ENCODE measurements at regions not wholly inside any gene's neighbourhood (a gene's known extent, or its start where the extent isn't known, plus 50 kb on each side); places are given as distances from the start of the nearest gene placed in this dataset.

- no peak for FAIRE-seq
Observed at GRCh38 chr5:3963652-3964051, 368.0 kb downstream of the IRX1 start.

DNA sequence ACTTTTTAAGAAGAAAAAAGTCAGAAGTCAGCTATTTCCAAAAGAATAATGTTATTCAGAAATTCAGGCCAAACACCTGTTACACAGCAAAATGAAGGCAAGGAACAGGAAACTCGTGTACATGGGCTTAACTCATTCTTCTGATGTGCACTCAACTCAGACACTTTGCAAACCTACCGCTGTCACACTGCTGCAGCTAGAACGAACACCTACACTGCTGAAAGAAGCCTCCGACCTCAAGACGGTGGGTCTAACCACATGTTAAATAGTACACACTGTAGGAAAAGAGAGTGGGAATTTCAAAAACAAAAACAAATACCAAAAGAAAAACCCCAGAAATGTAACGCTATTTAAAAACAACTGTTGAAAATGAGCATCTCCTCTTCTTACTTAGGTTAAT lies 384.5 kb downstream of the IRX1 start:
- FAIRE-seq, result no peak

DNA sequence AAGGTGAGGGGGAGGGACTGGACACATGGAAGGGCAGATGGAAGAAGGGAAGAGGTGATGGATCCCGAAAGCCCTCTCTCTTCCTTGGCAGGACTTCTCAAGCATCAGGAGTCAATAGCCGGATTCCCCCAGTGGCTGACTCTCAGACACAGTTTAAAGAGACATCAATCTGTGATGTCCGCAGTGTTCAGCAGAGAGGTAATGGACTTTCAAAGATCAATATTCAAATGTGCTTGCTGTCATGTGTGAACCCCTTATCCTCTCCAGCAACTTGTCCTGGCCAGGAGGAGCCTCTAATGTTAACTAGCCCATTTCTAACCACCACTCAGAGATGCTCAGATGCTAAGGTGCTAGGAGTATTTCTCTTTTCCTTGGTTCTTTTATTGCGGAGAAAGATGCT lies 392.2 kb downstream of the IRX1 start:
- no peak for FAIRE-seq

GRCh38 chr5:3993856-3994473 lies 398.3 kb downstream of the IRX1 start:
- FAIRE-seq, result no peak

DNA sequence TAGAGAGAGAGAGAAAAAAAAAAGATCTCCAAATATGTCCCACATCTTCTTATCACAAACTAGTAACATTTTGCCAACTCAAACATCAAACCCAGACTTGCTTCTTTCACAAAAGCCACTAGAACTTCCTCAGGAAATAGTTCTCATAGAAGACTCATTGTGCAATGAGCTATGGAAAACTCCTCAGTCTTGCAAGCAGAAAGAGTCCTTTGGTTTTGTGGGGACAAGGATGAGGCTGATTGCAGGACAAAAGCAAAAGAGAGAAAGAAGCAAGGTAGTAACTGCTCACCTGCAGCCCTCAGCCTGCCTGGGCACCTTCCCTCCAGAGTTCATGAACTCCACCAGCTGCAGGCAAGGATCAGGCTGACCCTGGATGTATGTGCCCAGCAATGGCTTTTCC lies 399.0 kb downstream of the IRX1 start:
- no peak for FAIRE-seq

DNA sequence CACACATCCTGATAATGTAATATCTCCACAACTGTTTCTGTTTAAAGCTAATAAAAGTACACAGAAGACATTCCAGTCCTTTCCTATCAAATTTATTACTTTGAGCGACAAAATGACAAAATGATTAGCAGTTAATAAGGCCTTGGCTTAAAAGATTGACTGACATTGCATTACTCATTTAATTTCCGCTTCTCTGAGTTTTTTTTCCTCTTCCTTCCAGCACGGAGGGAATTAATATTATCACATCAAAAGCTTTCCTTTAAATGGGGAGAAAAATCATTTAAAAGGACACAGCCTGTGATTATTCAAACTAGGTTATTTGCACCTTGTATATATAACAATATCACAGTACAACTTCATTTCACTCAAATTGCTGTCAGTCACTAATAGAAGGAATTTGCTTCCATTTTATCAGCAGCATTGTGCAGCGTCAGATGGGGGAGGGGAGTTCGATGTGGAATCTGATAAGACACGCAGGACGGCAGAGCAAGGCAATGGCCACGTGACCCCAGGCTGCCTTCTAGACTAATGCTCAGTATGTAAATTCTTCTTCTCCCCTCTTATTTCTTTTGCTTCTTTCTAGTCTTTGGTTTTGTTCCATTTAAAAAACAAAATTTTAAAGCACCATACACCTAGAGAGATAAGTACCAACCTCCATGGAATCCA lies 400.5 kb downstream of the IRX1 start:
- FAIRE-seq, result no peak

DNA sequence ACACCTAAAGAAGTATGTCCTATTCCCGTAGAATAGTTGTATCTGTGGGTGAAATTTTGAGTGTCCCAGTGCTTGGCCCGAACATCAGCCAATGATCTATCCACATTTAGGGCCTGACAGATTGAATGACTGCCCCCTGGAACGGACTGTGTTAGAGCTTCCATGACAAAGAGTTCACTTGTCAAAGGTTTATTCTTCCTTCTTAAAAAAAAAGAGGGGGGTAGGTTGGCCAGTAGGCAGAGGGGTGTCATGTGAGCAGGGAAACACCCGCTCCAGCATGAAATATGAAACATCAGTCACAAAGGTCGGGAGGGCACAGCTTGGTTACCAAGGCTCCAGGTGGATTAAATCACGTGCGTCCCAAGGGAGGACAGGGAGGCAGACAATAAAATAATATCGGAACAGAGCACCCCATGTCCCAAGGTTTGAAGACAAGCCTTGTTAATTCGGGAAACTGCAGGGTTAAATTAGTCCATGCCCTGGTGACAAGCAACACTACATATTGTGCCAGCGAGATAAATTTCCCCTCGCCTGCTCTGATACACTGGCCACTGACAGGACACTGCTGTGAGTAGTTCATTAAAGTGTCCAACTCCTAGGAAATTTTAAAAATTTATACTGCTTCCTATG lies 401.2 kb downstream of the IRX1 start:
- FAIRE-seq, result no peak

- FAIRE-seq, result no peak
Observed at GRCh38 chr5:3997670-3998069, 402.0 kb downstream of the IRX1 start.

GRCh38 chr5:3999929-4000328 lies 404.3 kb downstream of the IRX1 start:
- FAIRE-seq, result no peak

DNA sequence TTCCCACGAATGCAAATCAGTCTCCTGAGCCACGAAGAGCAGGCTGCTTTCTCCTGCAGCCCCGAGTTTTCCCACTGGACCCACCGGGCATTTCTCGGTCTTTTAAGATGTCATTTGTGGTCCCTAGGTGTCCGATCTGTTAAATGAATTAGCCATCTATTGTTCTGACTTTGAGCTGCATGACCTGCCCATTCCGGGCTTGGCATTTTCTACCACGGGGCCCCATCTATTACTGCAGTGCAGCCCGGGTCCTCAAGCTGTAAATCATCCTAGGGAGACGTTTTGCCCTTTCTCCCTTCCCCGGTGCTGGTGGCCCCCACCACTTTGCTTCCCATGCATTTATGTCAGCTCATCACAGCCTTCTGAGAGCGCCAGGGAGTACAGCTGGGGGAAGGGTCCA lies 405.4 kb downstream of the IRX1 start:
- no peak for FAIRE-seq

DNA sequence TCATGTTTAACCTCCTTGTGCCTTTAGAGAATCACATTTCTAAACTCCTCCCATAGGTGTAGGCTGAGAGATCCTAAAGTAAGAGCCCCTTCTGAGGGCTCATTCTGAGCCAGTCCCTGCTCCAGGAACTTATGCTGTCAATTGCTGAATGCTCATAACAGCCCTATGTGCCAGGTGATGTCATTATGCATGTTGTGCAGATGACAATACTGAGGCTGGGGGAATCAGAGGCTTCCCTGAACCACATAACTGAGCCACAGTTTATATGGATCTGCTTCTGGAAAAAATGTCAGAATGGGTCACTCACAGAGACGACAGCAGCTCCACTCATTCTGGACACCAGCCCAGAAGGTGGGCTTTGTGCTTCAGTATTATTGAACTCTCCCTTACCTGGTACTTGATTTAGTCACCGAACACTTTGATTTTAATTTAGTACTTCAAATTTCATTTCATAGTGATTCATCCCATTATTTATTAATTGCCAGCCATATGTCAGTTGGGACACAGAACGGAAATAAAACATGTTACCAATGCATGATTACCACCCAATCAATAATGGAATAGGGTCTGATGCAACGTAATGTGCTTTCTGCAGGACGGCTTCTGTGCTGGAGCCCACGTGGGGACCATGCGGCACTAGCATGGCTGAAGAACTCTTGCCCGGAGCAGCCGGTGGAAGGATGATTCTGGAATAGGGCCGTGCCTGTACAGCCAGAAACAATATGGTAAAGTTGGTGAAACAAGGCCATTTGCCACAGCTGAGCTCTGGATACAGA lies 406.3 kb downstream of the IRX1 start:
- FAIRE-seq, result no peak

DNA sequence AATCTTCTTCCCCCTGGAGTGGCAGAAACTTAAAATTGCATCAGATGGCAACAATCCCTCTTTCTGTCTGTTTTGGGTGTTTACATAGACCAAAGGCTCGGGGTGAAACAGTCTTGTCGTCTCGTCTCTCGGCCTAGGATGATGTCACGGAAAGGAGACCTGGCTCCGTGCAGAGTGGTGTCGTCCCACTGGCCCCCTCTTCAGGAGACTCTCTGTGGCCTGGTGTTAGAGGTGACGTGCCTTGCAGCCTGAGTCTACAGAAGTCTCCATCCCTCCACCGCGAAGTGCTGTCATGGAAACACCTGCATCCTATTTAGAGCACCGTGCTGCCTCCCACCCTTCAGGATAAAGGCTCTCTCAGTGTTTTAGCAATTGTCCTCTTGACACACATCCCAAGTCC lies 409.7 kb downstream of the IRX1 start:
- no peak for FAIRE-seq

DNA sequence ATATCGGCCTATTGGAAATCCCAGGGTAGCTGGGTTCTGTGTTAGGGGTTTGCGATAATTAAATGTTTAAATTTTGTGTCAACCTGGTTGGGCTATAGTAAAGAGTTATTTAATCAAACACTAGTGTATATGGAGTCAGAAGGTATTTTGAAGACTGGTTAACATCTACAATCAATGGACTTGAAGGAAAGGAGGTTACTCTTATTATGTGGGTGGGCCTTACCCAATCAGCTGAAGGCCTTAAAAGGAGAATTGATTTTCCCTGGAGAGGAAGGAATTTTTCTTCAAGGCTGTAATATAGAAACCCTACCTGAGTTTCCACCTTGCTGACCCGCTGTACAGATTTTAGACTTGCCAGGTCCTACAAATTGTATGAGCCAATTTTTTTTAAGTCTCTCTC lies 411.4 kb downstream of the IRX1 start:
- no peak for FAIRE-seq

DNA sequence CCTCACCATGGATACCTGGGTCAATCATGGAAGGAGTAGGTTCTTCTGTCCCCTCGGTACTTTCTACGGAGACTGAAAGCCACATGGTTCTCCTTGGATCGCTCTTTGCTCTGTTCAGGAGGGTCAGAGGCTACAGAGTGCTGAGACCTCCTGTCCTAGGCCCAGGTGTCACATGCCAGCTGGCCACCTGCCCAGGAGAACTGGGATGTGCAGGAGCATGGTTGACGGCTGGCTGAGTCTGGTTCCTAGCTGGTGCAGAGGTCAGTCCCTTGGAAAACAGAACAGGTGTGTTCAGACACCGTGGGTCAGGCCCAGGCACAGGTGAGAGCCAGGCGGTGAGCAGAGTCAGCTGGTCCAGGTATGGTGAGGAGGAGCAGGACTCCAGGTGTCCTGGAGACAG lies 416.3 kb downstream of the IRX1 start:
- FAIRE-seq, result no peak

DNA sequence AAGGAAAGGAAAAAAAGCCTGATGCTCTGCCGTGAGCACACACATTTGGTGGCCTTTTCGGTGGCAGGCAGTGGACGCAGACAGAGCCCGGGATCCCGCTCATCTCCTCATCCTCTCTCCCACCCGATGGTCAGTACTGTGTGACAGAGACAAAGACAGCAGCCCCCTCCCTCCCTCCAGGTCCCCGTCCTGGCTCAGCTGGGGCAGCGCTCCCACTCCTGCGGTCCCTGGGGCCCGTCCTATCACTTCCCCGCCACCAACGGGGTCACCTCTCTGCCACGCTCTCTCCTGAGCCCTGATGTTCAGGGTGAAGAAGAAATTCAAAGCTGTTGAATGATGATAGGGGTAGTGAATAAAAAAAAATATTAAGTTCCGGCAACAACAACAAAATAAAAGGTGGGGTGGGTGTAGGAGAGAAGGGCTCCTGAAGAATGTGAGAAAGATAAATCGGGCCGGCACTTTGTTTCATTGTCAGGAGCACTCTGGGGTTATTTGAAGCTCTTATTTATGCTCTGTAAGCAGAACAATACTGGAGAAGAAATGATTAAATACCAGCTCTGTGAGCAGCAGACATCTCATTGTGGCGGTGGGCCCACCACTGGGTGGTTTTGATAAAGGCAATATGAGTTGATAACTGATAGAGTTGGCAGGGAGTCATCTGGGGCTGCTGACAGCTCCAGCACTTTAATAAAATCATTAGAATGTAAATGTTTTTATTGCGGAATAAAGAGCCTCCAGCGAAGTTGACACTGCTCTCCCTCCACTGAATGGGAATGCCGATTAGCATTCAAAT lies 417.7 kb downstream of the IRX1 start:
- FAIRE-seq, result no peak

GRCh38 chr5:4015709-4016108 lies 420.1 kb downstream of the IRX1 start:
- FAIRE-seq, result no peak

- FAIRE-seq, result no peak
Observed at GRCh38 chr5:4017076-4017803, 421.6 kb downstream of the IRX1 start.

DNA sequence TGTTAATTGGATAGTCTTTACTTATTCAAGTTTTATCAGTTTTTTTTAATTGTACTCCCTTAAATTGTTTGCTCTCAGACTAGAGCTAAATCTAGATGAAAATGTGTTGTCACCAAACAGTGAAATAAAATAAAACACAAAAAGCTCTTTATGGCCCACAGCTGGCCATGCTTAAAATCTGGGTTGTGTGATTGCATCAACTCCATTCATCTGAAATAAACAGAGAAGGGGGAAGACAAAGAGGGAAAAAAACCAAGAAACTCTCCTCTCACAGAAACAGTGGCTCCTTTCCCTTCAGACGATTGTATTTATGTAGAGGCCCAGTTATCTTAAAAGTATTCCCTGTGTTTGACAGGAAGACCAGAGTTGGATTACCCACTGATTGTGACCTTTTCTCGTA lies 422.4 kb downstream of the IRX1 start:
- FAIRE-seq, result no peak

DNA sequence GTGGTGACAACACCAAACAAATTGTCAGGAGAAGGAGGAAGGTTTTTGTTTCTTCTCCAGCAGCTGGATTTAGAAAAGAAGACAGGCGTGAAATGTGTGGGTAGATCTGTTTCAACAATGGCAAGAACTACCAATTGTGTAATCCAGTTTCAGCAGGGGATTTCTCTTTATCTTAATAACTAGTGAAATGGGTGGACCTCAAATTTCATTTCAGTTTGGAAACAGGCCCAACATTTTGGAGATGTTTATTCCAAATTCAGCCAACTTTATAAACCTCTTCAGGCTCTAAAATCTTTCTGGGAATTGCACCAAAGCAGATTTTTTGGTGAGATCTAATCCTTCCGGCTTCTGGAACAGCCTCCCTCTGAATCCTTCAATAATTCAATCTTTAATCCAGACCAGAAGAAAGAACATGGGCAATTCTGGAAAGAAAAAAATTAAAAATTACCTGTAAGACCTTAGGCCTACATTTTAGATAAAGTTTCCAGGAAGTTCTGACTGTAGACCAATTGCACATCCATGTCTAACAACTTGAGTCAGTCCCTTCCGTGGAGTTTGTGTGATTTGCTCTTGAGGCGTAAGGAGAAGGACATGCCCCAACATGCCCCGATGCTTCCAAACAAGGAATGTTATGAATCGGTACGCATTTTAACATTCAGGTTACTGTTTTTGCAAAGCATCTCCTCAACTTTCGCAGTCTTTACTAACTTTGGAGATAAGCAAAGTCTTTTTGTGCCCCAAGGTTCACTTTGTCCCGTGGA lies 423.6 kb downstream of the IRX1 start:
- no peak for FAIRE-seq

GRCh38 chr5:4019841-4020240 lies 424.2 kb downstream of the IRX1 start:
- FAIRE-seq, result no peak

DNA sequence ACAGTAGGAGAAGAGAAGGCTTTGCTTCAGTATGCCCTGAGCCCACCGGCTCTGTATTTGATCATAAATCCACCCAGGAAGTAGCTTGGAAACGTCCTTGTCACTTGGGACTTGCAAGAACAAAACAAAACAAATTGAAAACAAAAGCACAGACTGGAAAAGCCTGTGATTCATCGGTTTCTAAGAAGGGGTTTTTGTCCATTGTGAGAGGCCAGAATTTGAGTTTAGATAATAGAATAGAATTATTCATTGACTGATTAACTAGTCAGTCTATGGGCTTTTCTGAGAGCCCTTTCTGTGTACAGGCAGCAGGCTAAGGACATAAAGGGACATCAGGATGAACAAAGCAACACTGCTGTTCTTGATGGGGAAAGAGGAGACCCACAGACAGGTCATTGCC lies 424.8 kb downstream of the IRX1 start:
- FAIRE-seq, result no peak
